Activated B cell treated with CpG ODN at 0.5 μM for 24 hours (primary cell): ENCODE measurements at regions not wholly inside any gene's neighbourhood (a gene's known extent, or its start where the extent isn't known, plus 50 kb on each side); places are given as distances from the start of the nearest gene placed in this dataset.
"Not testable (repeated sequence)": the region's sequence is repeated elsewhere in the genome, so short reads cannot be mapped to it uniquely, and the experiment has no call there.

ENCODE experiments used
- ATAC-seq: fragments of 200-7000 bp; cut with Tn5 transposase; one replicate; pipeline ENCODE4 v1.10.0; 2021; ENCODE audit warnings: low read depth, mild to moderate bottlenecking, moderate library complexity
- CTCF ChIA-PET: fragments of 350-600 bp; sonication (Branson Sonifier 250); formaldehyde crosslinking; loops from one replicate; lab custom pipeline; 2021; ENCODE audit warnings: antibody characterized with exemption; lab: Charles Lee
- POLR2A ChIA-PET: fragments of 350-600 bp; sonication (Branson Sonifier 250); formaldehyde crosslinking; loops from one replicate; lab custom pipeline; 2021; ENCODE audit warnings: antibody characterized with exemption; lab: Charles Lee
- DNase-seq: peaks from one replicate; pipeline ENCODE4 v3.0.0; 2022
- H3K27ac Mint-ChIP-seq: one replicate; pipeline ENCODE4 v1.8.0; 2020; ENCODE audit warnings: mixed read lengths
- H3K27me3 Mint-ChIP-seq: one replicate; pipeline ENCODE4 v1.8.0; 2021; ENCODE audit warnings: mixed read lengths
- H3K36me3 Mint-ChIP-seq: one replicate; pipeline ENCODE4 v1.8.0; 2021; ENCODE audit warnings: low read depth, mixed read lengths
- H3K4me1 Mint-ChIP-seq: one replicate; pipeline ENCODE4 v1.8.0; 2021; ENCODE audit warnings: mixed read lengths
- H3K4me3 Mint-ChIP-seq: one replicate; pipeline ENCODE4 v1.8.0; 2020; ENCODE audit warnings: mild to moderate bottlenecking, mixed read lengths
- H3K9me3 Mint-ChIP-seq: one replicate; pipeline ENCODE4 v1.8.0; 2020; ENCODE audit warnings: mixed read lengths
- intact Hi-C: fragments of 100-400 bp; cut with micrococcal nuclease; formaldehyde crosslinking; loops from one replicate; pipeline ENCODE4 v1.15.1; 2024
- TF ChIP-seq, protein P1 (sequence below): fragments of 200-600 bp; IDR thresholded peaks from one replicate; pipeline ENCODE4 v1.8.0; 2022; ENCODE audit warnings: antibody characterized with exemption, mild to moderate bottlenecking

DNA sequence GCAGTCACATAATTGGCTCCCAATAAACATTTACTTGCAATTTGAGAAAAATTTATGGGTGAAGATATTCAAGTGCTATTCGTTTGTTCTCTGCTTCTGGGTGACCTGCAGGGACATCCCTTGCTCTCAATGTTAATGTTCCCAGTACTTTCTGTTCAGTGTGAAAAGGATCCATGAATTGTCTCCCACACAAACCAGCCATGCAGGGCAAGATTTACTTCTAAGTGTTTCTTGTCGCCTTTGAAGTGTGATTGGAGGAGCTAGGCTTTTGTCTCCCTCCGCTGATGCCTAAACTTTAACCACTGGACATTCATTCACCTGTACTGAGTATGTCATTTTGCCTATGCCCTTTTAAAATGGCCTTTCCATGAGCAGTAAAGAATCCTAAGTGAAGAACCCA is 66.4 kb upstream of the ADA2 start:
- peaks cover 2% of the 10 kb centered on the region for H3K27me3 Mint-ChIP-seq
- ChIA-PET POLR2A (interaction anchor here (0.9 kb wide), 1 partner anchor 28 kb away, joined by 3 read pairs; no protein-coding TSS in a partner anchor), CTCF (no interaction called here)
- H3K27ac Mint-ChIP-seq = no peak overlapping the region
- H3K4me3 Mint-ChIP-seq = no peak overlapping the region
- no peaks in the 10 kb centered on the region for H3K9me3 Mint-ChIP-seq
- TF ChIP-seq, protein P1, sequence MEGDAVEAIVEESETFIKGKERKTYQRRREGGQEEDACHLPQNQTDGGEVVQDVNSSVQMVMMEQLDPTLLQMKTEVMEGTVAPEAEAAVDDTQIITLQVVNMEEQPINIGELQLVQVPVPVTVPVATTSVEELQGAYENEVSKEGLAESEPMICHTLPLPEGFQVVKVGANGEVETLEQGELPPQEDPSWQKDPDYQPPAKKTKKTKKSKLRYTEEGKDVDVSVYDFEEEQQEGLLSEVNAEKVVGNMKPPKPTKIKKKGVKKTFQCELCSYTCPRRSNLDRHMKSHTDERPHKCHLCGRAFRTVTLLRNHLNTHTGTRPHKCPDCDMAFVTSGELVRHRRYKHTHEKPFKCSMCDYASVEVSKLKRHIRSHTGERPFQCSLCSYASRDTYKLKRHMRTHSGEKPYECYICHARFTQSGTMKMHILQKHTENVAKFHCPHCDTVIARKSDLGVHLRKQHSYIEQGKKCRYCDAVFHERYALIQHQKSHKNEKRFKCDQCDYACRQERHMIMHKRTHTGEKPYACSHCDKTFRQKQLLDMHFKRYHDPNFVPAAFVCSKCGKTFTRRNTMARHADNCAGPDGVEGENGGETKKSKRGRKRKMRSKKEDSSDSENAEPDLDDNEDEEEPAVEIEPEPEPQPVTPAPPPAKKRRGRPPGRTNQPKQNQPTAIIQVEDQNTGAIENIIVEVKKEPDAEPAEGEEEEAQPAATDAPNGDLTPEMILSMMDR = no peak
- peaks cover 13% of the 10 kb centered on the region for H3K4me1 Mint-ChIP-seq
- ATAC-seq (no peak), DNase-seq (no peak)
- no peaks in the 10 kb centered on the region for H3K36me3 Mint-ChIP-seq
- intact Hi-C loops = no loop called here

DNA sequence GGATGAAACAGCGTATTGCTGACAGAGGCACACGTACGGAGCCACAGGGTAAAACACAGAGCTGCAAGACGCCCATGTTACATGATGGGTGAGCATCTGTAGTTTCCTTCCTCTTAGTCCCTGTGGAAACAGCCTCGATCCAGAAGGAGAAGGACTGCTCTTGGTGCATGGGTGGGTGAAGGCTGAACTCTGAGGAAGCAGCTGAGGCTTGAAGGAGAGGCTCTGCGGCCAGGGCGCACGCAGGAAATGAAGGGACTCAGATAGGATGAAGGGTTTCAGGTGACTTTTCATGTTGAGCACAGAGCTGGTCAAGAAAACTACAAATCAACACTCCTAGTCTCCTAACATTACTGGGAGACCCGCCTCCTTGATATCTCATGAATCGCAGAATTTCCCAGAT is 65.7 kb upstream of the ADA2 start:
- Mint-ChIP-seq H3K27ac (no peak overlapping the region), H3K9me3 (no peaks in the 10 kb centered on the region), H3K4me3 (no peak overlapping the region), H3K27me3 (peaks cover 2% of the 10 kb centered on the region), H3K36me3 (no peaks in the 10 kb centered on the region), H3K4me1 (peaks cover 19% of the 10 kb centered on the region)
- DNase-seq (no peak), ATAC-seq (no peak)
- ChIA-PET CTCF (no interaction called here), POLR2A (interaction anchor here (0.9 kb wide), 1 partner anchor 27 kb away, joined by 3 read pairs; no protein-coding TSS in a partner anchor)
- TF ChIP-seq, protein P1 = no peak
- intact Hi-C loops = no loop called here

DNA sequence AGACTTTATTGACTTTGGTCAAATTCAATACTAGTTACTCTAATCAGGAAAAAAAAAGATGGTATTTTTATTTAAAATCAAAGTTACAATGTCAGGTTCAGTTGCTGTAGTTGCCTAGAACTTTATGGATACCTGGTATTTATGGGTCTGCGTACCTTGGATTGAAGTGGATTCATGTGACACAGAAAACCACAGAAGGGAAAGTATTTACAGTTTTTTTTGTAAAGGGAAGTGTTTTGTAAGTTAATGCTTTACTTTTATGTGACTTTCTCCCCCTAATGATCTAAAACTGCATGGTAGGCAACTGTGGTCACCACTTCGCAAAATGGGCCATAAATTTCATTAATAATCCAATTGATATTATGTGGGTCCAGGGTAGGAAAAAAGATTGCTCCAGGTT is 65.2 kb upstream of the ADA2 start:
- H3K4me3 Mint-ChIP-seq = no peak overlapping the region
- H3K36me3 Mint-ChIP-seq = no peaks in the 10 kb centered on the region
- H3K4me1 Mint-ChIP-seq = peaks cover 21% of the 10 kb centered on the region
- ChIA-PET POLR2A (interaction anchor here (0.9 kb wide), 1 partner anchor 27 kb away, joined by 3 read pairs; no protein-coding TSS in a partner anchor), CTCF (no interaction called here)
- no peak overlapping the region for H3K27ac Mint-ChIP-seq
- no peak for DNase-seq
- no peaks in the 10 kb centered on the region for H3K9me3 Mint-ChIP-seq
- intact Hi-C loops = no loop called here
- TF ChIP-seq, protein P1 = no peak
- peaks cover 2% of the 10 kb centered on the region for H3K27me3 Mint-ChIP-seq
- ATAC-seq = no peak

DNA sequence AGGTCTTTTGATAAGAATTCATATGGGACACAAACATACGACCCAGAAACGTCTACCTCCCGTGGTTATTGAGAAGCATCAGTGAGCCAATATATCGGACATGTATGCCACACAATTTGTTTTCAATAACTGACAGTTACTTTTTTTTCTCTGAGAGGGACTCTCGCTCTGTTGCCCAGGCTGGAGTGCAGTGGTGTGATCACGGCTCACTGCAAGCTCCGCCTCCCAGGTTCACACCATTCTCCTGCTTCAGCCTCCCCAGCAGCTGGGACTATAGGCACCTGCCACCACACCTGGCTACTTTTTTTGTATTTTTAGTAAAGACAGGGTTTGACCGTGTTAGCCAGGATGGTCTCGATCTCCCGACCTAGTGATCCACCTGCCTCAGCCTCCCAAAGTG is 64.6 kb upstream of the ADA2 start:
- CTCF ChIA-PET, DNase-seq, H3K27ac Mint-ChIP-seq, H3K9me3 Mint-ChIP-seq, H3K4me3 Mint-ChIP-seq, ATAC-seq, intact Hi-C loops, H3K27me3 Mint-ChIP-seq, H3K36me3 Mint-ChIP-seq, POLR2A ChIA-PET: not testable (repeated sequence)
- H3K4me1 Mint-ChIP-seq = peaks cover 23% of the 10 kb centered on the region

DNA sequence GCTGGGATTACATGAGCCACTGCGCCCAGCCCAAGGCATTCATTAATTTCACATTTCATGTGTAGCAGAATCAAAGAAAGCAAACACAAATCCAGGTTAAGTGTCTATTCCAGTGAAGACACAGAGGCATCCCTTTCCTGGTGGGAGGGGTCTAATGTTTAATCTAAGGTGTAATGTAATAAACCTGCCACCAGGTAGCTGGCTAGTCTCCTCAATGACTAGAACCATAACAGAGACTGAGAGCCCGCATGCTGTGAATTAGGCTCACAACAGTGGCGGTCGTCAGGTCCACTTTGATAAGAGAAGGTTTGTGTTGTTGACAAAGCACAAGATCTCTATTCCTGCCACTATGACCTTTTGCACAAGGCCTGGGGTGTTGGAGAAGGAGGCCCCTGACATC is 64.2 kb upstream of the ADA2 start:
- DNase-seq = no peak
- intact Hi-C loops = no loop called here
- Mint-ChIP-seq H3K36me3 (no peaks in the 10 kb centered on the region), H3K27me3 (peaks cover 2% of the 10 kb centered on the region), H3K27ac (no peak overlapping the region), H3K4me1 (peaks cover 23% of the 10 kb centered on the region), H3K9me3 (no peaks in the 10 kb centered on the region), H3K4me3 (no peak overlapping the region)
- TF ChIP-seq, protein P1 = no peak
- POLR2A ChIA-PET = no interaction called here
- CTCF ChIA-PET = no interaction called here
- no peak for ATAC-seq

DNA sequence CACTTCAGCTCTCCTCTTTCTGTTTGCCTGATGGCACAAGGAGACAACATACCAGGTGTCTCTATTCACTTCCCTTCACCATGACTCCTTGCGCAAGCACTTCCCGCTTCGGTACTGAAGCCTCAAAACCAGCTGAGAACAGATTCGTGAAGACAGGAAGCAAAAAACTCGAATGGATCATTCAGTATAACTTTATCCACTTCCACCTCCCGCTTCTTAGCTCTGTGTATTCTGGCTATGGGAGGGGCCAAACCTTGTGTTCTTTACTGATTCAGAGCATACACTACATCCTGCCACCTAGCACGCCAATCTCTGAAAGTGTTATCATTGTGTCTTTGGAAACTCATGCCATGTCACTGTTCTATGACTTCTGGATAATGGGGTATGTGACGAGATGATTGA is 62.2 kb upstream of the ADA2 start:
- POLR2A ChIA-PET = interaction anchor here (1.7 kb wide), 1 partner anchor 62 kb away, joined by 7 read pairs; the partner anchor contains the start of gene ADA2
- H3K27ac Mint-ChIP-seq = peak overlapping the region; percentile 59
- no peaks in the 10 kb centered on the region for H3K36me3 Mint-ChIP-seq
- DNase-seq (no peak), ATAC-seq (peak; percentile 46)
- TF ChIP-seq, protein P1 = no peak
- H3K27me3 Mint-ChIP-seq = peaks cover 2% of the 10 kb centered on the region
- no peaks in the 10 kb centered on the region for H3K9me3 Mint-ChIP-seq
- CTCF ChIA-PET = interaction anchor here (1.0 kb wide), 1 partner anchor 110 kb away, joined by 3 read pairs; no protein-coding TSS in a partner anchor
- intact Hi-C loops = loop anchor here (2.0 kb wide), 1 partner anchor 23 kb away; no protein-coding TSS in a partner anchor
- H3K4me3 Mint-ChIP-seq = peak overlapping the region; percentile 47
- H3K4me1 Mint-ChIP-seq = peaks cover 23% of the 10 kb centered on the region
